HG03280 (cell line): ENCODE measurements at regions not wholly inside any gene's neighbourhood (a gene's known extent, or its start where the extent isn't known, plus 50 kb on each side); places are given as distances from the start of the nearest gene placed in this dataset.
"Not testable (repeated sequence)": the region's sequence is repeated elsewhere in the genome, so short reads cannot be mapped to it uniquely, and the experiment has no call there.

Experiments used
- ATAC-seq: cut with Tn5 transposase; IDR thresholded peaks from one replicate; pipeline ENCODE4 v1.9.1; 2021; ENCODE audit warnings: mild to moderate bottlenecking, moderate library complexity; ENCODE audit not compliant: unreplicated experiment

- no peak for ATAC-seq
Measured at GRCh38 chr2:12465631-12466135, 251.1 kb upstream of the TRIB2 start.

GRCh38 chr2:12467303-12467702 is 249.4 kb upstream of the TRIB2 start:
- no peak for ATAC-seq

- no peak for ATAC-seq
Measured at GRCh38 chr2:12469141-12469561, 247.6 kb upstream of the TRIB2 start.

- not testable (repeated sequence) for ATAC-seq
Measured at GRCh38 chr2:12472265-12472664, 244.5 kb upstream of the TRIB2 start.

- ATAC-seq, result no peak
Measured at GRCh38 chr2:12478151-12479064, 238.3 kb upstream of the TRIB2 start.

GRCh38 chr2:12479065-12479601 is 237.6 kb upstream of the TRIB2 start:
- no peak for ATAC-seq

- no peak for ATAC-seq
Measured at GRCh38 chr2:12484536-12485115, 232.1 kb upstream of the TRIB2 start.

- ATAC-seq, result no peak
Measured at GRCh38 chr2:12486205-12487118, 230.3 kb upstream of the TRIB2 start.

- ATAC-seq, result no peak
Measured at GRCh38 chr2:12487253-12488004, 229.3 kb upstream of the TRIB2 start.

- ATAC-seq, result peak; percentile 52
Measured at GRCh38 chr2:12488352-12489318, 228.1 kb upstream of the TRIB2 start.

- ATAC-seq, result no peak
Measured at GRCh38 chr2:12490641-12491040, 226.1 kb upstream of the TRIB2 start.

GRCh38 chr2:12492360-12492759 is 224.4 kb upstream of the TRIB2 start:
- ATAC-seq, result not testable (repeated sequence)

GRCh38 chr2:12493031-12493513 is 223.7 kb upstream of the TRIB2 start:
- ATAC-seq, result no peak

GRCh38 chr2:12495247-12495868 is 221.4 kb upstream of the TRIB2 start:
- no peak for ATAC-seq

GRCh38 chr2:12498286-12498685 is 218.4 kb upstream of the TRIB2 start:
- no peak for ATAC-seq

- ATAC-seq, result no peak
Measured at GRCh38 chr2:12498704-12499103, 218.0 kb upstream of the TRIB2 start.

GRCh38 chr2:12500899-12501298 is 215.8 kb upstream of the TRIB2 start:
- ATAC-seq, result no peak

GRCh38 chr2:12501469-12502158 is 215.1 kb upstream of the TRIB2 start:
- peak; percentile 86 for ATAC-seq
